ENCODE measurements at regions not wholly inside any gene's neighbourhood (a gene's known extent, or its start where the extent isn't known, plus 50 kb on each side); places are given as distances from the start of the nearest gene placed in this dataset.

GRCh38 chr4:1495416-1496115 lies 89.3 kb upstream of the NKX1-1 start:
- H3K4me2 ChIP-seq (ENCODE audit: insufficient read depth, low read length), result no peak overlapping the region
- ATAC-seq (ENCODE audit: insufficient read depth, low read depth) (no peak), DNase-seq (no peak)
- no peak overlapping the region for H2AFZ ChIP-seq (ENCODE audit: low read depth, low read length)
- H3K27ac ChIP-seq (ENCODE audit: low read length), result no peak overlapping the region
- H3K36me3 ChIP-seq (ENCODE audit: insufficient read depth, low read length), result no peaks in the 10 kb centered on the region
- H3K9ac ChIP-seq (ENCODE audit: low read depth, low read length), result no peak overlapping the region
- no peaks in the 10 kb centered on the region for H4K20me1 ChIP-seq (ENCODE audit: insufficient read depth, low read length)
- no peaks in the 10 kb centered on the region for H3K9me3 ChIP-seq (ENCODE audit: insufficient read depth, low read length, severe bottlenecking)
- H3K4me1 ChIP-seq (ENCODE audit: insufficient read depth, low read length), result no peaks in the 10 kb centered on the region
- TF ChIP-seq, protein P1, sequence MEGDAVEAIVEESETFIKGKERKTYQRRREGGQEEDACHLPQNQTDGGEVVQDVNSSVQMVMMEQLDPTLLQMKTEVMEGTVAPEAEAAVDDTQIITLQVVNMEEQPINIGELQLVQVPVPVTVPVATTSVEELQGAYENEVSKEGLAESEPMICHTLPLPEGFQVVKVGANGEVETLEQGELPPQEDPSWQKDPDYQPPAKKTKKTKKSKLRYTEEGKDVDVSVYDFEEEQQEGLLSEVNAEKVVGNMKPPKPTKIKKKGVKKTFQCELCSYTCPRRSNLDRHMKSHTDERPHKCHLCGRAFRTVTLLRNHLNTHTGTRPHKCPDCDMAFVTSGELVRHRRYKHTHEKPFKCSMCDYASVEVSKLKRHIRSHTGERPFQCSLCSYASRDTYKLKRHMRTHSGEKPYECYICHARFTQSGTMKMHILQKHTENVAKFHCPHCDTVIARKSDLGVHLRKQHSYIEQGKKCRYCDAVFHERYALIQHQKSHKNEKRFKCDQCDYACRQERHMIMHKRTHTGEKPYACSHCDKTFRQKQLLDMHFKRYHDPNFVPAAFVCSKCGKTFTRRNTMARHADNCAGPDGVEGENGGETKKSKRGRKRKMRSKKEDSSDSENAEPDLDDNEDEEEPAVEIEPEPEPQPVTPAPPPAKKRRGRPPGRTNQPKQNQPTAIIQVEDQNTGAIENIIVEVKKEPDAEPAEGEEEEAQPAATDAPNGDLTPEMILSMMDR (IDR thresholded peaks at IDR 0.05; ENCODE audit: borderline replicate concordance, extremely low read depth, low read length, poor library complexity, severe bottlenecking), result no peak
- TF ChIP-seq EZH2 (IDR thresholded peaks at IDR 0.05; ENCODE audit: borderline replicate concordance, low read depth, low read length, severe bottlenecking), result no peak
- H3K79me2 ChIP-seq (ENCODE audit: insufficient read depth, low read length), result no peaks in the 10 kb centered on the region
- no peak overlapping the region for H3K4me3 ChIP-seq (ENCODE audit: low read depth in 1 of 2, low read length in 2 of 2)
- H3K27me3 ChIP-seq (ENCODE audit: insufficient read depth, low read length, poor library complexity), result no peaks in the 10 kb centered on the region

DNA sequence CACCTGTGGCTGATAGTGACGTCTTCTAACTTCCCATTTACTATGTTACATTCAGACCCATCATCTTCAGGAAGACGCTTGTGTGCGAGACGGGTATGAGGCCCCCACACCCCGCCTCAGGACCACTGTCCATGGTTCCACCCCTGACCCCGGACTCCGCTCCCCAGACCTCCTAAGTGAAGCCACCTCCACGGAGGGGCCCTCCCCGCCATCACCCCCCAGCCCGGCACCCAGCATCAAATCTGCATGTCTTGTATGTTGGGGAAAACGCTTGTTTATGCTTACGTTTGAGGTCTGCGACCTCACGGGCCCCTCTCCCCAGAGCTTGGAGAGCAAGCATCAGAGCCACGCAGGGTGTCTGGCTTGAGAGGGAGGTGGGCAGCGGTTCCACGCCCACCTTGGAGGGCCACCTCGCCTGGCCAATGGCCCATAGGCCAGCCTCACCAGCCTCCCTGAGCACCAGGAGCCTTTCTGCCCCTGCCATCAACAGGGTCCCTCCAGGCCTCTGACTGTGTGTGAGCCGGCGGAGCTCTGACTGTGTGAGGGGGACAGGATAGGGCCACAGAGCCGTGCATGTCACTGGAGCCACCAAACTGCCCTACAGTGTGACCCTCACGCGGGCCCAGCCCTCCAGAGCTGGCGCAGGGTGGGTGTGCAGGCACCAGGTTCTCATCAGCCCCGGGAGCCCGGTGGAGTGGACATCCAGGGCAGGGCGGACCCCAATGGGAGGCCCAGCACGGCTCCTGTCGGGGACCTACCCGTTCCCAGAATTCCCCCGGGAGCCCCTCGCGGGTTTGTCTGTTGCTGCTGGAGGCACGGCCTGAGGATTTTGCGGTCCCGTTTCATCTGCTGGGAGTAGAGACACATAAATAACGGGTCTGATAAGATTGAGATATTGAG lies 88.4 kb upstream of the NKX1-1 start:
- H3K4me2 ChIP-seq (ENCODE audit: insufficient read depth, low read length), result no peak overlapping the region
- H3K27me3 ChIP-seq (ENCODE audit: insufficient read depth, low read length, poor library complexity), result no peaks in the 10 kb centered on the region
- no peak for DNase-seq
- H4K20me1 ChIP-seq (ENCODE audit: insufficient read depth, low read length), result no peaks in the 10 kb centered on the region
- no peaks in the 10 kb centered on the region for H3K79me2 ChIP-seq (ENCODE audit: insufficient read depth, low read length)
- H2AFZ ChIP-seq (ENCODE audit: low read depth, low read length), result no peak overlapping the region
- H3K4me3 ChIP-seq (ENCODE audit: low read depth in 1 of 2, low read length in 2 of 2), result no peak overlapping the region
- no peak for ATAC-seq (ENCODE audit: insufficient read depth, low read depth)
- no peaks in the 10 kb centered on the region for H3K4me1 ChIP-seq (ENCODE audit: insufficient read depth, low read length)
- no peaks in the 10 kb centered on the region for H3K9me3 ChIP-seq (ENCODE audit: insufficient read depth, low read length, severe bottlenecking)
- H3K36me3 ChIP-seq (ENCODE audit: insufficient read depth, low read length), result no peaks in the 10 kb centered on the region
- H3K9ac ChIP-seq (ENCODE audit: low read depth, low read length), result no peak overlapping the region
- no peak for TF ChIP-seq EZH2 (IDR thresholded peaks at IDR 0.05; ENCODE audit: borderline replicate concordance, low read depth, low read length, severe bottlenecking)
- TF ChIP-seq, protein P1 (IDR thresholded peaks at IDR 0.05; ENCODE audit: borderline replicate concordance, extremely low read depth, low read length, poor library complexity, severe bottlenecking), result no peak
- no peak overlapping the region for H3K27ac ChIP-seq (ENCODE audit: low read length)

DNA sequence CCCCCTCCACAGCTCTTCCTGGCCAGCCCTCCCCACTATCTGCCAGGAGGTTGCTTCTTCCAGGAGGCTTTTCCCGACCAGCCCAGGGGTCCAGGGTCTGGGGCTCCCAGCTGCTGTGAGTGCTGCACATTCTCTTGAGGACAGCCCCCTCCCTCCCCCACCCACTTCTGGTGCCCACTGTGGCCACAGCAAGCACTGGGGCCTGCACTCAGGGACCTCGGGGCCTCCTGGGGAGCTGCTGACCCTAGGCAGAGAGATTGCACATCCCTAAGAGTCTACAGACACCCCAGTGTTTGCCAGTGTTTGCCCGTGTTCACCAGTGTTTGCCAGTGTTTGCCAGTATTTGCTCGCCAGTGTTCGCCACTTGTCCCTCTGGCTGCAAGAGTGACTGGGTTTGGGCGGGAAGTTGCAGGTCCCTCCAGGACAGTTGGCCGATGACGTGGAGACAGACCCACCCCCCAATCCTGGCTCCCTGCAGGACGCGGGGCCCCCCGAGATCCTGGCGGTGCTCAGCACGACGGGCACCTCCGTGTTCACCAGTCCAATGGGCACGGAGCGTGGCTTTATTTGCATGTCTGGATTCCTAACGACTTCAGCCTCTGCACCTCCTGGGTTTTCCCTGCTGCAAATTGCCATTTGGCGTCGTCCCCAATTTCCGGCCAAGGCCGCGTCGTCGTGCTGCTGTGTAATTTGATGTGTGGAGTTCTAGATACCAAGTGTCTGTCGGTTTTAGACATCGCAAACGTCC lies 87.5 kb upstream of the NKX1-1 start:
- Histone ChIP-seq H3K27me3 (ENCODE audit: insufficient read depth, low read length, poor library complexity) (no peaks in the 10 kb centered on the region), H3K4me2 (ENCODE audit: insufficient read depth, low read length) (no peak overlapping the region), H3K9me3 (ENCODE audit: insufficient read depth, low read length, severe bottlenecking) (no peaks in the 10 kb centered on the region), H3K4me3 (ENCODE audit: low read depth in 1 of 2, low read length in 2 of 2) (no peak overlapping the region), H3K36me3 (ENCODE audit: insufficient read depth, low read length) (no peaks in the 10 kb centered on the region), H4K20me1 (ENCODE audit: insufficient read depth, low read length) (no peaks in the 10 kb centered on the region), H2AFZ (ENCODE audit: low read depth, low read length) (no peak overlapping the region), H3K79me2 (ENCODE audit: insufficient read depth, low read length) (no peaks in the 10 kb centered on the region), H3K27ac (ENCODE audit: low read length) (no peak overlapping the region), H3K4me1 (ENCODE audit: insufficient read depth, low read length) (no peaks in the 10 kb centered on the region), H3K9ac (ENCODE audit: low read depth, low read length) (no peak overlapping the region)
- no peak for DNase-seq
- no peak for ATAC-seq (ENCODE audit: insufficient read depth, low read depth)
- TF ChIP-seq EZH2 (IDR thresholded peaks at IDR 0.05; ENCODE audit: borderline replicate concordance, low read depth, low read length, severe bottlenecking), result no peak
- TF ChIP-seq, protein P1 (IDR thresholded peaks at IDR 0.05; ENCODE audit: borderline replicate concordance, extremely low read depth, low read length, poor library complexity, severe bottlenecking), result no peak
